ENCODE measurements at regions not wholly inside any gene's neighbourhood (a gene's known extent, or its start where the extent isn't known, plus 50 kb on each side); places are given as distances from the start of the nearest gene placed in this dataset.
"Not testable (repeated sequence)": the region's sequence is repeated elsewhere in the genome, so short reads cannot be mapped to it uniquely, and the experiment has no call there.

GRCh38 chr7:68376131-68376661 lies 1222.1 kb upstream of the AUTS2 start:
- no peak for DNase-seq (ENCODE audit: low read depth, low spot score)
- H3K27ac ChIP-seq = no peak overlapping the region

- H3K27ac ChIP-seq = no peak overlapping the region
- DNase-seq (ENCODE audit: low read depth, low spot score) = no peak
Measured at GRCh38 chr7:68381731-68382130, 1216.5 kb upstream of the AUTS2 start.

- no peak overlapping the region for H3K27ac ChIP-seq
- DNase-seq (ENCODE audit: low read depth, low spot score) = no peak
Measured at GRCh38 chr7:68384581-68384980, 1213.7 kb upstream of the AUTS2 start.

- no peak overlapping the region for H3K27ac ChIP-seq
- no peak for DNase-seq (ENCODE audit: low read depth, low spot score)
Measured at GRCh38 chr7:68393051-68393450, 1205.2 kb upstream of the AUTS2 start.

GRCh38 chr7:68394131-68394530 lies 1204.1 kb upstream of the AUTS2 start:
- no peak overlapping the region for H3K27ac ChIP-seq
- no peak for DNase-seq (ENCODE audit: low read depth, low spot score)

- DNase-seq (ENCODE audit: low read depth, low spot score) = no peak
- H3K27ac ChIP-seq = no peak overlapping the region
Measured at GRCh38 chr7:68399991-68400590, 1198.2 kb upstream of the AUTS2 start.

GRCh38 chr7:68400783-68401182 lies 1197.5 kb upstream of the AUTS2 start:
- no peak for DNase-seq (ENCODE audit: low read depth, low spot score)
- H3K27ac ChIP-seq = no peak overlapping the region

GRCh38 chr7:68401313-68401712 lies 1197.0 kb upstream of the AUTS2 start:
- H3K27ac ChIP-seq = no peak overlapping the region
- no peak for DNase-seq (ENCODE audit: low read depth, low spot score)

GRCh38 chr7:68406480-68406879 lies 1191.8 kb upstream of the AUTS2 start:
- DNase-seq (ENCODE audit: low read depth, low spot score) = no peak
- H3K27ac ChIP-seq = no peak overlapping the region

- no peak for DNase-seq (ENCODE audit: low read depth, low spot score)
Measured at GRCh38 chr7:68407460-68407859, 1190.8 kb upstream of the AUTS2 start.

GRCh38 chr7:68408873-68409272 lies 1189.4 kb upstream of the AUTS2 start:
- DNase-seq (ENCODE audit: low read depth, low spot score) = no peak
- H3K27ac ChIP-seq = no peak overlapping the region

More at GRCh38 chr7:68407460-68407859, 1190.8 kb upstream of the AUTS2 start:
- no peak overlapping the region for H3K27ac ChIP-seq

GRCh38 chr7:68409851-68410250 lies 1188.4 kb upstream of the AUTS2 start:
- H3K27ac ChIP-seq = no peak overlapping the region
- DNase-seq (ENCODE audit: low read depth, low spot score) = no peak

- not testable (repeated sequence) for DNase-seq (ENCODE audit: low read depth, low spot score)
Measured at GRCh38 chr7:68410693-68411092, 1187.6 kb upstream of the AUTS2 start.

GRCh38 chr7:68411742-68412141 lies 1186.5 kb upstream of the AUTS2 start:
- H3K27ac ChIP-seq = no peak overlapping the region
- DNase-seq (ENCODE audit: low read depth, low spot score) = no peak

More at GRCh38 chr7:68410693-68411092, 1187.6 kb upstream of the AUTS2 start:
- not testable (repeated sequence) for H3K27ac ChIP-seq

GRCh38 chr7:68414631-68415425 lies 1183.4 kb upstream of the AUTS2 start:
- H3K27ac ChIP-seq = no peak overlapping the region
- no peak for DNase-seq (ENCODE audit: low read depth, low spot score)

- no peak for DNase-seq (ENCODE audit: low read depth, low spot score)
- H3K27ac ChIP-seq = no peak overlapping the region
Measured at GRCh38 chr7:68417002-68417401, 1181.3 kb upstream of the AUTS2 start.

- H3K27ac ChIP-seq = no peak overlapping the region
- no peak for DNase-seq (ENCODE audit: low read depth, low spot score)
Measured at GRCh38 chr7:68417659-68418058, 1180.6 kb upstream of the AUTS2 start.

- DNase-seq (ENCODE audit: low read depth, low spot score) = no peak
- no peak overlapping the region for H3K27ac ChIP-seq
Measured at GRCh38 chr7:68420342-68421192, 1177.7 kb upstream of the AUTS2 start.

GRCh38 chr7:68421712-68422111 lies 1176.6 kb upstream of the AUTS2 start:
- no peak overlapping the region for H3K27ac ChIP-seq
- DNase-seq (ENCODE audit: low read depth, low spot score) = no peak

GRCh38 chr7:68422281-68422680 lies 1176.0 kb upstream of the AUTS2 start:
- no peak overlapping the region for H3K27ac ChIP-seq
- DNase-seq (ENCODE audit: low read depth, low spot score) = no peak

- DNase-seq (ENCODE audit: low read depth, low spot score) = no peak
- no peak overlapping the region for H3K27ac ChIP-seq
Measured at GRCh38 chr7:68423356-68423755, 1174.9 kb upstream of the AUTS2 start.

Data from epithelial cell of prostate (primary cell).